Right lobe of liver (tissue), 6 donors: ENCODE measurements at regions not wholly inside any gene's neighbourhood (a gene's known extent, or its start where the extent isn't known, plus 50 kb on each side); places are given as distances from the start of the nearest gene placed in this dataset.

Experiments
- ATAC-seq, 4 donors: fragments of 200-7000 bp; cut with Tn5 transposase; one replicate each; pipeline ENCODE4 v1.9.1; 2020; ENCODE audit warnings: mild to moderate bottlenecking in 4 of 4, moderate library complexity in 4 of 4
- DNase-seq, 3 donors: peaks; one replicate each; pipeline ENCODE4 v3.0.0-alpha.2; 2020
- H3K27ac ChIP-seq, 3 donors: fragments of 200-600 bp; one replicate each; pipeline ENCODE4 v1.8.0; 2022
- H3K27me3 ChIP-seq, 2 donors: fragments of 200-600 bp; one replicate each; pipeline ENCODE4 v1.8.0; 2022
- H3K36me3 ChIP-seq, 4 donors: fragments of 200-600 bp; sonication (generic) in 1 of 4; one replicate each; pipeline versions ENCODE4 v1.5.1 to v1.8.0; 2017 to 2022; ENCODE audit warnings: control low read depth in 1 of 4
- H3K4me1 ChIP-seq, 4 donors: fragments of 200-600 bp; sonication (generic) in 1 of 4; one replicate each; pipeline versions ENCODE4 v1.5.1 to v1.8.0; 2017 to 2022; ENCODE audit warnings: control low read depth in 1 of 4
- H3K4me3 ChIP-seq, 3 donors: fragments of 200-600 bp; one replicate each; pipeline ENCODE4 v1.8.0; 2022
- H3K9me3 ChIP-seq, 4 donors: fragments of 200-600 bp; sonication (generic) in 1 of 4; one replicate each; pipeline versions ENCODE4 v1.5.1 to v1.8.0; 2017 to 2022; ENCODE audit warnings: control low read depth in 1 of 4
- CTCF ChIP-seq, 4 donors: fragments of 200-600 bp in 3 of 4; fragments of 450-650 bp in 1 of 4; IDR thresholded peaks; one replicate each; pipeline versions ENCODE4 v1.5.1 to v1.8.0; 2016 to 2022; ENCODE audit warnings: antibody characterized with exemption in 4 of 4, mild to moderate bottlenecking in 2 of 4
- POLR2A ChIP-seq: fragments of 450-650 bp; IDR thresholded peaks from one replicate; pipeline ENCODE4 v1.6.1; 2017; ENCODE audit warnings: antibody characterized with exemption, mild to moderate bottlenecking
- WGBS: methylation state at CpG from one replicate; pipeline ENCODE4 v1.1.6; 2018; ENCODE audit warnings: low coverage, low lambda C conversion rate; ENCODE audit not compliant: insufficient coverage; ENCODE audit errors: missing lambda C conversion rate; 5-methylcytosine and 5-hydroxymethylcytosine counted together
- intact Hi-C, 2 donors: fragments of 100-400 bp; cut with DNase I; formaldehyde crosslinking; loops; one replicate each; pipeline versions ENCODE4 v1.11.2 to v1.14.1; 2022
- donor health status: DM: no; HTN: yes; CAD: no.
- donor health status: DM: no; HTN: no; CAD: no.
- donor health status: DM: no; HTN: no; CAD: no.
- donor health status: DM: no; HTN: yes; CAD: no.
- donor health status: DM: no; HTN: yes; CAD: no.

- H3K27ac ChIP-seq: no peak overlapping the region
- ATAC-seq (no peak), DNase-seq (no peak)
- H3K36me3 ChIP-seq: no peaks in the 10 kb centered on the region
- H3K4me1 ChIP-seq: no peaks in the 10 kb centered on the region
- H3K4me3 ChIP-seq: no peak overlapping the region
- WGBS: 29% methylated on average over 3 of the region's 3 CpGs
- no peaks in the 10 kb centered on the region for H3K9me3 ChIP-seq
- TF ChIP-seq POLR2A: no peak
- TF ChIP-seq CTCF (IDR thresholded peaks at IDR 0.05): no peak
- intact Hi-C loops: loop anchor here in 1 of 2 donors (10.0 kb wide), 1 partner anchor 721 kb away; no protein-coding TSS in a partner anchor
- H3K27me3 ChIP-seq: no peaks in the 10 kb centered on the region
Observed at GRCh38 chr18:59834267-59834666, 65.5 kb upstream of the PMAIP1 start.

GRCh38 chr18:59833785-59834184, 66.0 kb upstream of the PMAIP1 start:
- WGBS: 20% methylated on average over 2 of the region's 3 CpGs
- no peak for ATAC-seq
- no peak overlapping the region for H3K4me3 ChIP-seq

GRCh38 chr18:59823596-59824195, 76.1 kb upstream of the PMAIP1 start:
- no peaks in the 10 kb centered on the region for H3K36me3 ChIP-seq
- H3K27ac ChIP-seq: no peak overlapping the region
- ATAC-seq: peak; percentile 88 to 100 (median 97)
- no peaks in the 10 kb centered on the region for H3K27me3 ChIP-seq
- 15% methylated on average over 12 of the region's 12 CpGs for WGBS
- peak; percentile 68 to 82 (median 73) for TF ChIP-seq CTCF (IDR thresholded peaks at IDR 0.05)
- no peak for TF ChIP-seq POLR2A
- H3K4me1 ChIP-seq: no peaks in the 10 kb centered on the region
- no peaks in the 10 kb centered on the region for H3K9me3 ChIP-seq
- no peak overlapping the region for H3K4me3 ChIP-seq
- DNase-seq: peak in 2 of 3 donors; percentile 47 to 78
- intact Hi-C loops: loop anchor here in 1 of 2 donors (5.0 kb wide), 1 partner anchor 366 kb away; no protein-coding TSS in a partner anchor

More at GRCh38 chr18:59833785-59834184, 66.0 kb upstream of the PMAIP1 start:
- DNase-seq: no peak
- H3K36me3 ChIP-seq: no peaks in the 10 kb centered on the region
- TF ChIP-seq POLR2A (no peak), CTCF (IDR thresholded peaks at IDR 0.05) (no peak)
- no peaks in the 10 kb centered on the region for H3K4me1 ChIP-seq
- no peaks in the 10 kb centered on the region for H3K9me3 ChIP-seq
- H3K27ac ChIP-seq: no peak overlapping the region
- no peaks in the 10 kb centered on the region for H3K27me3 ChIP-seq
- intact Hi-C loops: loop anchor here in 1 of 2 donors (10.0 kb wide), 1 partner anchor 721 kb away; no protein-coding TSS in a partner anchor

- H3K9me3 ChIP-seq: no peaks in the 10 kb centered on the region
- intact Hi-C loops: loop anchor here in 1 of 2 donors (5.0 kb wide), 1 partner anchor 366 kb away; no protein-coding TSS in a partner anchor
- H3K4me1 ChIP-seq: no peaks in the 10 kb centered on the region
- H3K27me3 ChIP-seq: no peaks in the 10 kb centered on the region
- H3K4me3 ChIP-seq: no peak overlapping the region
- 58% methylated on average over 7 of the region's 7 CpGs for WGBS
- ATAC-seq: no peak
- no peak overlapping the region for H3K27ac ChIP-seq
- H3K36me3 ChIP-seq: no peaks in the 10 kb centered on the region
- DNase-seq: no peak
- TF ChIP-seq POLR2A: no peak
- TF ChIP-seq CTCF (IDR thresholded peaks at IDR 0.05): no peak
Observed at GRCh38 chr18:59822612-59823550, 76.9 kb upstream of the PMAIP1 start.
